ENCODE measurements at regions not wholly inside any gene's neighbourhood (a gene's known extent, or its start where the extent isn't known, plus 50 kb on each side); places are given as distances from the start of the nearest gene placed in this dataset.
A peak's percentile ranks its signal among the peaks of the same experiment; 100 is the strongest.

- DNase-seq = no peak
Measured at GRCh38 chr13:78227709-78228108, 309.1 kb upstream of the EDNRB start.

DNA sequence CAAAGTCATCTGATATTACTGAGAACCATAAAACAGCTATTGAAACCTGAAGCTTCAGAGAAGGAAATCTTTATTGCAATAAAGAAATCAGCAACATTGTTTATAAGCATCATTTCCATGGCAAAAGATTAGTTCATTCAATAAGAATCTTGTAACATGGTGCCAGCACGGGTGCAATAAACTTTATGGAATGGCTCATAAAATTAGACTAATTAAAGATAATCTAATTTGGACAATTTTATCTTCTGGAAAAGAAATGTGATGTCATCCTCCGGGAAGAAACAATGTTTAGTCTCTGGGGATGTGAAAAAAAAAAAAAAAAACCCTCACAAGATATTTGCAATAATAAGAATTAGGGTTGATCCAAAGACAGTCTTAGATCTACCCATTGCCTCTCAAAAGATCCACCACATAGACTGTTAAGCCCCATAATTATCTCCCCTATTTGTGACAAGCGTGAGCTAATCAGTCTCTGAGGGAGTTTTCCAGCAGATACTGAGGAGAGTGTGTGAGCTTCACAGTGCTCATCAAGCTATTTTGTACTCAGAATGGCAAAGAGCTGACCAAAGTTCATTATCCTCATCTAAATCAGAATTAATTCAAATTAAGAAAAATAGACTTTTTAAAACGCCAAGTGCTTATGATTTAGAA, 297.0 kb upstream of the EDNRB start:
- DNase-seq = peak; percentile 0

GRCh38 chr13:78201411-78201810, 282.8 kb upstream of the EDNRB start:
- DNase-seq = no peak

DNA sequence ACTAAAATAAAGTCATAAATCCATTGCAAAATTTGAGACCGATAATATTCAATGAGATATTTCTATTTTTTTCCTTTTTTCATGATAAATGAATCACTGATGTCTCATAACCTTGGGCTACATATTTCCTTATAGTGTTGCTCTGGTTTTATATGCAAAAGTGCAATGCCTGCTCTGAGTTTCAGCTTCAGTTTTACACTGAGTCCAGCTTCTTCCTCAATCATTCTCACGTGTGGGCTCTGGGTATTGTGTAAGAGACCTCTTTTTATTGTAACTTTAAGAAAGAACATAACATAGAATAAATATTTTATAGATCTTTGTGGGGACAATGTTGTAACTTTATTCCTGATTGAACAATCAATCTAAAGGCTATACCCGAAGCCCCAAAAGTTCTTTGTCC, 280.2 kb upstream of the EDNRB start:
- no peak for DNase-seq

DNA sequence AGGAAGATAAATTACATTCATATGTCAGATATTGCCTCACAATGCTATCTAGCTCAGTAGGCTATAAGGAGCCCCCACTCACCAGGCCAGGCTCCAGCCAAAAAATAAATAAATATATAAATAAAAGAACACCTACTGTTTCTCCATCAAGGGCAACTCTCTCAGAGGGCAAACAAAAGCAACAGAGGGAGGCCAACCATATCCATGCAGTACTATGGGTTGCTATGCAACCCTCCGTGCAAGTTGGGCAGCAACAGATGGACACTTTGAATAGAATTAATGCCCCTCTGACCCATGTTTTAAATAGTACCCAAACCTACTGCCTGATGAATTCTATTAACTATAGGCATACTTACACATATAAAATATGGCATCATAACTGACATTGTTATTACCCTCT, 279.8 kb upstream of the EDNRB start:
- DNase-seq = no peak

DNA sequence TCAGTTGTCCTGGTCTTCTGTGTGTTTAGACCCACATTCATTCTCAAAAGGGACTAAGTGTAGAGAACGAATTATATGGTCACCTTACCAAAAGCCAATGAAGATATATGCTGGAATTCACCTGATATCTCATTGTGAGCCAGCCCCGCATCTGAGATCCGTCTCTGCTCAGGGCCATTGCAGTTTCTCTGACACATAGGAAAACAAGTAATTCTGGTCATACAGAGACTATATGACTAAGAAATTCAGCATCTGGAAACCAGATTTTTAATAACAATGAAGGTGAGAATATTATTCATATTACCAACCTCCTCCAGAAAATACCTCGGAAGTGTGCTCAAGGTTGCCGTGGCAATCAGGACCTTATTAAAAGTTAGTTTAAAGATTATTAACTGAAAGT, 278.6 kb upstream of the EDNRB start:
- no peak for DNase-seq

GRCh38 chr13:78194904-78195639, 276.4 kb upstream of the EDNRB start:
- no peak for DNase-seq

DNA sequence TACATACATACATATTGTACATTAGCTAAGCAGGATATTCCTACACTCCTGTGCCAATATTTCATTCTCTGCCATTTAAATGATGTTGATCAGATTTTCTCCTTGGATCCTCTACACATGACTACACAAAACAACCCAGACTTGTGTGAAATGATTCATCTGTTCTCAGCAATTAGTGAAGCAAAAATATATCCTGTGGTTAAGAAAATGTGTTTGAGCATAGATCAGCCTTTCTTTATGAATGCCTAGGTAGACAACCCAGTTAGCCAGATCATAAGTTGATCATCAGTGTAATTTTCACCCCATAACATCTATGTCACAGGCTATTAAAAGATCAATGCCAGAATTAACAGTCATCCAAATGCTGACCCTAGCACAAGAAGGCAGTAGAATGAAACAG, 275.2 kb upstream of the EDNRB start:
- no peak for DNase-seq

- DNase-seq = no peak
Measured at GRCh38 chr13:78192716-78193115, 274.1 kb upstream of the EDNRB start.

DNA sequence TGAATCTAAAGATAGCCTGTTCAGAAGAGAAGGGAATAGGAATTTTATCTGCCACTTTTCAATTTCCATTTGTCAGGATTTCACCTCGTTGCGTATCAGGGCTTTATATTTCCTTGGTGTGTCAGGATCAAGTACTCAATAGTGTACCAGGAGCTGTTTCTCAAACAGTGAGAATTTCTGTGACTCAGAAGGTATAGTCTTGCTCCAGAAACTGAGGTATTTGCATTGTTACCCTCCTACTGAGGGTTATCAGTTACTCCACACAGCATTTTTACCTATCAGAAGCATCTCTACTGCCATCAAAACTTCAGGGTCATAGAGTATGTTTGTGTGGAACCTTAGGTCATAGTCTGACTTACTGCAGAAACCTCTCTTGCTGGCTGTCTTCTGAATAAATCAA, 271.7 kb upstream of the EDNRB start:
- DNase-seq = no peak

- no peak for DNase-seq
Measured at GRCh38 chr13:78187781-78188180, 269.1 kb upstream of the EDNRB start.

- DNase-seq = no peak
Measured at GRCh38 chr13:78185700-78186099, 267.1 kb upstream of the EDNRB start.

DNA sequence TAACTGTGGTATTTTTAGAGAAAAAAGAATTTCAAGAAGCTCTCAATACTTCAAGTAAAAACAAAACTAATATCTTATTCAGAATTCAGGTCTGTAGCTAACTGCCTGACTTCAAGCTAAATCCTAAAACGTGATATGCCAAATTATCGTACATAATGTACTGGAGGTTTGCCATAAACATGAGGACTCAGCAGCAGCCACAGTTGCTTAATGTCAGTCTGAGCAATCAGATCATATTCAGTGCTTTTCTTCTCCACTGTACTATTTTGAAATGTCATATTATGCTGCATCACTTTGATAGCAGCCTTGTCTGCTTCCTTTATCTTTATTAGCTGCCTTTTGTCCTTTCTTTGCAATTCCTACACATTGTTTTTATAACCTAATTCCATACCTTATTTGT, 265.1 kb upstream of the EDNRB start:
- peak; percentile 40 for DNase-seq

- DNase-seq = no peak
Measured at GRCh38 chr13:78182813-78183212, 264.2 kb upstream of the EDNRB start.

DNA sequence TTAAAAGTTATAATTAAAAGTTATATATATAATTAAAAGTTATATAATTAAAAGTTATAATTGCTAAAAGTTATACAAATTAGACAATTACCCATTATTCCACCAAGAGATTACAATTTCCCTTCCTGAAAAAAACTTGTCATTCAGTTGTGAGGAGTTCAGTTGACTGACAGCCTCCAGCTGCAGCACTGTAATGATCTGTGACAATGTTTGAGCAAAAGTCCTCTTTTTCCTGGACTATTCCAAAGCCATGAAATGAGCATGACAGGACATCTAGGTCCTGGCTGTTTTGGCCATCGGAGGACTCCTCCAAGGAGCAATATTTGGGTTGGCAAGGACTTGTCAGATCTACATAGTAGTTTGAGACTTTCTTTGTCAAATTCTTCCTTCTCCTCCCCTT, 258.7 kb upstream of the EDNRB start:
- DNase-seq = no peak

DNA sequence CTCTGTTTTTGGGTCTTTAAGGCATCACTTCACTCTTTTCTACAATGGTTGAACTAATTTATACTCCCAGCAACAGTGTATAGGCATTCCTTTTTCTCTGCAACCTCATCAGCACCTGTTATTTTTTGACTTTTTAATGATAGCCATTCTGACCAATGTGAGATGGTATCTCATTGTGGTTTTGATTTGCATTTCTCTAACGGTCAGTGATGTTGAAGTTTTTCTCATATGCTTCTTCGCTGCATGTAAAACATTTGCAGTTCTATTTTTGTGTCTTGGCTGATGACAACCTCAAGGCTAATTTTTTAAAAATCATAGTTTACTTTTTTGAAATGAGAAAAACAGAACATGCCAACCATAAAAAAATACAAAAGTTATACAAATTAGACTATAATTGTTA, 258.2 kb upstream of the EDNRB start:
- DNase-seq = no peak

GRCh38 chr13:78169386-78169785, 250.8 kb upstream of the EDNRB start:
- DNase-seq = no peak

- DNase-seq = no peak
Measured at GRCh38 chr13:78168981-78169380, 250.3 kb upstream of the EDNRB start.

DNA sequence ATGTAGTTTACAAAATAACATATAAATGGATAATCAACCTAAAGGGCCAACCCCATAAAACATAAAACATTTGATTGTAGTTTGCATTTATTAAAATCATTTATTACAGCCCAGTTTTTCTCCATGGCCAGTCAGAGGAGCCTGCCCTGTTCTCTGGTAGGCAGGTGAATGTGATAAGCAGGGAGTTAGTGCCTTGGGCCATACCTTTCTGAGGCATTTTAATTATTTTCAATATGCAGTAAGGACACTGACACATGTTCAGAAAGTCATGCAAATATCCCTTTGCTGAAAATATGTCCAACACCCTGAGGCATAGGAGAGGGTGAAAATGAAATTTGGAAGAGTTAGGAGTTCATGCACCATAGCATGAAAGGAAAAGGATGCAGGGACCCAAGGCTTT, 242.6 kb upstream of the EDNRB start:
- DNase-seq = no peak

- DNase-seq = no peak
Measured at GRCh38 chr13:78160793-78161192, 242.2 kb upstream of the EDNRB start.

DNA sequence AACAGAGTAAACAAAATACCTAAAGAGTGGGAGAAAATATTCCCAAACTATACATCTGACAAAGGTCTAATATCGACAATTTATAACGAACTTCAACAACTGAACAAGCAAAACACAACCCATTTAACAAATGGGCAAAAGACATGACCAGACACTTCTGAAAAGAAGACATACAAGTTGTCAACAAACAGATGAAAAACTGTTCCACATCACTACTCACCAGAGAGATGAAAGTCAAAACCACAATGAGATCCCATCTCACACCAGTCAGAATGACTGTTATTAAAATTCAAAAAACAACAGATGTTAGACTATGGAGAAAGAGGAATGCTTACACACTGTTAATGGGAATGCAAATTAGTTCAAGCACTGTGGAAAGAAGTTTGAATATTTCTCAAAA, 233.8 kb upstream of the EDNRB start:
- no peak for DNase-seq

GRCh38 chr13:78147905-78148304, 229.3 kb upstream of the EDNRB start:
- DNase-seq = no peak

DNA sequence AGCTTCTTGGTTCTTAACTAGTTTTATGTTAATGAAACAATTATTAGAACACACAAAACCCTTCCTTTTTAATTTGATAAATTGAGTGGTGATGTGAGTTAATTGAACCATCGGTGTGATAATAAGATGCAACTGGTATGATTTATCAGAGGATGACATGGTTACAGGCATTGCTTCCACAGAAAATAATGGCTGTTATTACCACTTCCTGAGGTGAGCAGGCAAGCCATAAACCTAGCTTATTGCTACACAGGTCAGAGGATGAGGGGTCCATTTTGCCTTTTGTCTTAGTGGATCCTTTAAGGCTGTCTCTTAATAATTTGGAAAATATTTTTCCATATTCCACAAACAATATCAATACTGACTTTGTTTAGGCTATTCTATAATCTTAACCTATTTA, 226.6 kb upstream of the EDNRB start:
- DNase-seq = no peak

DNA sequence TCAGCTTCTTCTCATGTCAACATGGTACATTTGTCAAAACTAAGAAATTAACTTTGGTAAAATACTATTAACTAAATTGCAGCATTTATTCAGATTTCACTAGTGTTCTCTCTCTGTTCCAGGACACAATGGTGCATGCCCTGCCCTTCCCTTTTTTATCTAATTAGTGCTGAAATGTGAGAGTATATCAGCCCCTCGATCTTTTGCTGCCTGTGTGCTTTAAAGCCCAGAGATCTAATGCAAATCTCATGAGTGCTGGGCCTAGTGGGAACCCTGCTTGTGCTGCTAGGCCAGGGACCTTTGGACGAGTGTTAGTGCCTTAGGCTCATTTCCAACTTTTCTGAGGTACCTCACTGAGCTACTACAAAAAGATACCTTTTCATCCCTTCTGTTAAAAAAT, 221.1 kb upstream of the EDNRB start:
- no peak for DNase-seq
